GM19240 (cell line): ENCODE measurements at regions not wholly inside any gene's neighbourhood (a gene's known extent, or its start where the extent isn't known, plus 50 kb on each side); places are given as distances from the start of the nearest gene placed in this dataset.

Source experiments
- DNase-seq: peaks from one replicate; pipeline ENCODE4 v3.0.0; 2011; ENCODE audit warnings: low spot score; ENCODE audit not compliant: insufficient read length

DNA sequence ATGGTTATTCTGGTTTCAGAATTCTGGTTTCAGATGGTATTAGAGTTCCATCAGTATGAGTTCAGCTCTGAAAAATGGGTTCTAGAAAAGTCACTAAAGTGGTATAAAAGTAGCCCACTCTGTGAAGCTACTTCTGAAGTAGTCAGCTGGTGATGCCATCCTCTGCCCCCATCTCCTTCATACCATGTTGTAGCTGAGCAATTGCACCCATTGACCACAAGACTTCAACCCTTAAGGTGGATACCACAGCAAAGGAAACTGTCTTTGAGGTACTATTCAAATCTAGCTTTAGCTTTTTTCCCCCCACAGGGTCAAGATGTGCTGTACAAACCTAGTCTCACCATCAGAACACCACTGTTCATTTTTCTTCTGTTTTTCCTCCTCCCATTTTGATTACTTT is 444.9 kb downstream of the DMAC1 start:
- no peak for DNase-seq

DNA sequence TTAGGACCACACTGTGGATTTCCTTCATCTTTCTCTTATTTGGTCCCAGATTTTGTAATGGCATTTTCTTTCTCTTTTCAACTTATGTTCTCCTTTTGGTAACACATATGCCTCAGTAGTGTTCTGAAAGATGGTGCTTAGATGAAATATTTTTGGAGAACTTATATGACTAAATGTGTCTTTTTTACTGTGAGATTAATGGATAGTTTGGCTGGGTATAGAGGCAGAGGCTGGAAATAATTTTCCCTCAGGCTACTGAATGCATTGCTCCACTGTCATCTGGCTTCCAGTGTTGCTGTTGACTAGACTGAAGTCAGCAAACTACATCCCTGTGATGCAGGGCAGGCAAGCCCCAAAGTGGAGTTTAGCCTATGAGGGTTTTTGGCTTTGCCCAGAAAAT is 450.9 kb downstream of the DMAC1 start:
- no peak for DNase-seq

DNA sequence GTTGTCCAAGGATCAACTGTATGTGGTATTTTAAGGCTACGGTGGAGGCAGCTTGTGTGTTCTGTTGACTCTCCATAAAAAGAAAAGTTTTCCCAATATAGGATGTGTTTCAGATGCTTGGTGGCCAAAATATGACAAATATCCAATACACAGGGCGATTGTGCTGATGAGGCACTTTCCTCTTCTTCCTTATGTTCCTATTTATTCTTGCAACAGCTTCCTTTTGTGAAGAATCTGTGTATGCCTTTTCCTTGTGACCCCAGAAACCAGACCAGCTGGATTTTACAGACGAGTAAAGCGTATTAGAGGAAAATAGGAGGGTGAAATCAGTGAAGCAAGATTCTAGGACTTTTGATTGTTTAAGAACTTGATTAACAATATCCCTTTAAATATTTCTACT is 452.0 kb downstream of the DMAC1 start:
- no peak for DNase-seq

DNA sequence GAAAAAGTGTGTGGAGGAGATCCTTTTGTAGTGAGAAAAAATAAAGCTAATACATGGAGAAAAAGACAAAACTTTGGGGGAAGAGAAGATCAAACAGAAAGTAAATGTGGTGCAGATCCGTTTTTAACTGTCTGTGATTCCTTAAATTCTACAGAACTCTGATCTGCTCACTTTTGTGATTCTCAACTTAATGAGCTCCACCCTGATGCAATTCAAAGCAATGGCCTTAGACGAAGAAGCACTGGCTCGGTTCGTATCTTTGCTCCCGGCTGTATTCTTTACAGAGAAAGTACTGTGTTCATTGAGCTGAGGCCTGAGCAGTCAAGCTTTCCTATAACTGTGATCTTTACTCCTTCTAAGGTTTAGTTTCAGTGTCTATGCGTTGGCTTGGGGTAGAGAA is 453.4 kb downstream of the DMAC1 start:
- no peak for DNase-seq

DNA sequence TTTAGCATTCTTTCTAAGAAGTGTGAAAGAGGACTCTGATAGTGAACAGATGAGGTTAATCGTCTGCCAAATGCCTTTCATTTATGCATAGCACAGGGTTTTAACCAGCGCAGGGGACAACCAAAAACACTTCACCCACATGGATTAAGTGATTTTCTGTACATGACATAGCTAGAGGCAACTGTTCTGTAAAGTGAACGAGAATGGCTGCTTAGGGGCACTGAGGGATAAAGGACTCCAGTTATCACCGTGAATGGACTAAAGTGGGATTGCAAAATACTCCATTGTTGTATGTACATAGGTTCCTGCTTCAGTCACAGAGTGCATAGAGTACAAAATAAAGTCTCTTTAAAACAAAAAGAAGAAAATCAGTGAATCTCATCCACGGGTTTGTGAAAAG is 456.8 kb downstream of the DMAC1 start:
- DNase-seq: no peak

DNA sequence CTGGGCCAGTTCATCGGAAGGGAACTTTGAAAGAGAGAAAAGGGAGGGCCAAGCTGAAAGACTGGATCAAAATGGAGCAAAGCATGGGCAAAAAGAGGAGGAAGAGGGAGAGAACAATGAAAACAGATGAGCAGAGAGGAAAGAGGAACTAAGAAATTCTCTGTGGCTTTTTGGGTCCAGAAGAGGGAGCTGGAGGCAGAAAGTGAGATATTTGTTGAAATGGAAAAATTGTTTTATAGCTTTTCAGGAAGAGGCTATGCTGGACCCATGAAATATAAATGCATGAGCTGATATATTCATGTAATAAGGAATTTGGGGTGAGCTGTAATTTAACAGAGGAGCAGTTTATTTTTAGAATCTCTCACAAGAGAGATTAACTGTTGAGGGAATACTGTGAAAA is 457.3 kb downstream of the DMAC1 start:
- no peak for DNase-seq

DNA sequence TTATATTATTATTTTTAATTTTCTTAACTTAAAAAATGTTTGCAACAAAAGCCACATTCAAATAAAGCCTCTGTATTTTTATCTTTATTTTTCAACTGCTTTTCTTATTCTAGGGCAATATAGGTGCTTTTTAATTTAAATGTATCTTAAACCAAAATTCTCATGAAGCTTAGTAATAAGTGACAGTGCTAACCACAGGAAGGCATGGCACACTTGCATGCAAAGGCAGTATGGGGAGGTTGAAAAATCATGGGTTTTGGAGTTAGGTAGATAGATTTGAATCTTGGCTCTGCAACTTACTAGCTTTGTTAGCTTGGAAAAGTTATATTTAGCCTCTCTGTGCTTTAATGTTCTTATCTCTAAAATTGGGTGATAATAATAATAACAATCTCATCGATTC is 458.0 kb downstream of the DMAC1 start:
- DNase-seq: no peak

DNA sequence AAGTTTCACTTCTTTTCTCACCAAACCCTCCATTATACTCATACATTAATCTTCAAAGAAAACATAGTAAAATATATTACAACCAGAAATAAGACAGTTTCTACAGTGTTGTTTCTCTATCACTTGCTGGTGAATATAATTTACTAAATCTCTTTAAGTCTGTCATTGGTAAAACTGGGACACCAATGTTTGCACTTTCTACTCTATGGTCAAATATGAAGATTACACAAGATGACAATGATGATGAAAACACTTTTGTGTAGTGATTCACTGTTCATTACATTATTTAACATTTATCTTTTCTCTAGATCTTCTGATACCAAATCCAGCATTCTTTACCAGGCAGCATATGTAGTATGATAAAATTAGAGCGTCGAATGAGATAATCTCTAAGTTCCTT is 459.1 kb downstream of the DMAC1 start:
- DNase-seq: no peak

DNA sequence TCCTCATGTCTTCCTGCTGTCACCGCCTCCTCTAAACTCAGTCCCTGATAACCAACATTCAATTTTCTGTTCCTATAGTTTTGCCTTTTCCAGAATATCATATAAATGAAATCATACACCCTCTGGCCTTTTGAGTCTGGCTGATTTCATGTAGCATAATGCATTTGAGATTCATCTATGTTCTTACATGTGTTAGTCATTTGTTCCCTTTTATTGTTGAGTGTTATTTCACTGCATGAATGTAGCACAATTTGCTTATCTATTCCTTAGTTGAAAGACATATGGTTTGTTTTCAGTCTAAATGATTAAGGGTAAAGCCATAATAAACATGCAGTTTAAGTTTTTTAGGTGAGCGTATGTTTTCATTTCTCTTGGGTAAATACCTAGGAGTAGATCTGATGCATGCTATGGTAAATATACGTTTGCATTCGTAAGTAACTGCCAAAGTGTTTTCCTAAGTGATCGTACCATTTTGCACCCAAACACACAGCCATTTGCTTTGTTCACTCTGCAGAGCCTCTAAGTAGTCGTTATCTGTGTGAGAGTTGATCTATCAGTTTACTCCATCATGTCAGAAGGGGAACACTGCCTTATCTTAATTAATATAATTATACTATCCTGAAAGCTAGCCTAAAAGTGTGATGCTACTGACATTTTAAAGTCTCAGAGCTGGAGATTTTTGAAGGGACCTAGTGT is 460.8 kb downstream of the DMAC1 start:
- no peak for DNase-seq

DNA sequence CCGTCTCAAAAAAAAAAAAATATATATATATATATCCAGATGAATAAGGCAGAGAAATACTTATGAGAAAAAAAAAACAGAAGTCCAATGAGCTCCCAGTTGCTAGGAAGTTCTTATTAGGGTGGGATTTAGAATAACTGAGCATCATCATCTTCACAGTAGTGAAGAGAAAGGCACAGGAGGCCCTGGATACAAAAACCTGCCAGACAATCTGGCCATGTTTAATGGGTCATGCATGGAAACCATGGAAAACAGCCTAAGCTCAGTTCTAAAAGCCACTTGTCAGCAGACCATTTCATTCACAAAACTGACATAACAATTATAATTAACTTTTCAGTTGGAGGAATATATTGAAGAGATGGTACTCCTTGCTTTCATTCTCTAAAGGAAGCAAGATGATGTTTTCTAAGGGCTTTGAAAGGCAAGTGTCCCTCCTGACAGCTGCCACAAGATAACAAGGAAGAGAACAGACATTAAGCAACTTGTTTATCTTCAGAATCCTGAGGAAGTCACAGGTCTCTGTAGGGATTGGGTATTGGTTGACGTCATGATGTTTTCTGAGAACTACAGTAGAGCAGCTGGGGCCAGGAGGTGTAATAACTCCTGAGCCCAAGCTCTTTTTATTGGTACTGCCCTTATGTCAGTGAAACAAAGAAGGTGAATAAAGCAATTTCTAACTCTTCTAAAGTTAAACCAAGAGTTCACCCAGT is 463.1 kb downstream of the DMAC1 start:
- no peak for DNase-seq

DNA sequence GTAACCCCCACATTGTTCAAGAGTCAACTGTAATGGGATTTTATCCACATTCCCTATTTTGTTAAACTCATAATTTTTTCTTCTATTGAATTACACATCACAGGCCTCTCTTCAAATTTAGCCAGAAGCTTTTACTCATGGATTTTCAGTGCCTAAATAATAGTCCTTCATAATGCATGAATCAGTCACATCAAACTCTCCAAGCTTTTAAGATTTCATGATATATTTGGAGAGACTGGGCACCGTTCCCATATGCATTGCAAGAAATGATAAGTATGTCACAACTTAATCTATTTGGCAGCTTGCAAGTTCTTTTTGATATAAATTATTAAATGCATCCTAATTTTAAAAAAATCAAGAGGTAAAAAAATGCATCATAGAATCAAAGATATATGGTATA is 465.9 kb downstream of the DMAC1 start:
- no peak for DNase-seq

DNA sequence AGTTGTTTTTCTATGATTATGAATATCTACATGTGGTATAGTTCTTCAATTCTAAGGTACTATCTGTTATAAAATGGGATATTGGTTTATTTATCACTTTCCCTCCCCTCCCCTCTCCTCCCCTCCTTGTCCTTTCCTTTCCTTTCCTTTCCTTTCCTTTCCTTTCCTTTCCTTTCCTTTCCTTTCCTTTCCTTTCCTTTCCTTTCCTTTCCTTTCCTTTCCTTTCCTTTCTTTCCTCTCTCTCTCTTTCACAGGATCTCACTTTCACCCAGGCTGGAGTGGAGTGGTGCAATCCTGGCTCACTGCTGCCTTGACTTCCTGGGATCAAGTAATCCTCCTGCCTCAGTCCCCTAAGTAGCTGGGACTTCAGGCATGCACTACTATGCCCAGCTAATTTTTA is 466.8 kb downstream of the DMAC1 start:
- no peak for DNase-seq

DNA sequence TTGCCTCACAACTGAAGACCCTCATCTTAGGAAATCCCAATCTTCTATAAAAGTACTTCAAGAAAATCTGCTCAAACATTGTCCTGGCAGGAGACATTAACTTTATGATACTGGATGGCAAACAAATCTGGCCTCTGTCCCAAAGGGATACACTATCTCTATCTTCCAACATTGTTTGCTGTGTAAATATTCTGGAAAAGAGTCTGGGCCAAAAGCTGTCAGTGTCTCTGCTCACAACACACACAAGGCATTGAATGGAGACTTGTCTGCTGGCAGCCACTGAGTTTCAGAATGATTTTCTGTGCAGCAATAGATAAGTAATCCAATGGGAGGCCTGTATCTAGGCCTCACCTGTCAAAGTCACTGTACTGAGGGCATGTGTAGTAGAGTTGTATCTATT is 471.1 kb downstream of the DMAC1 start:
- no peak for DNase-seq

DNA sequence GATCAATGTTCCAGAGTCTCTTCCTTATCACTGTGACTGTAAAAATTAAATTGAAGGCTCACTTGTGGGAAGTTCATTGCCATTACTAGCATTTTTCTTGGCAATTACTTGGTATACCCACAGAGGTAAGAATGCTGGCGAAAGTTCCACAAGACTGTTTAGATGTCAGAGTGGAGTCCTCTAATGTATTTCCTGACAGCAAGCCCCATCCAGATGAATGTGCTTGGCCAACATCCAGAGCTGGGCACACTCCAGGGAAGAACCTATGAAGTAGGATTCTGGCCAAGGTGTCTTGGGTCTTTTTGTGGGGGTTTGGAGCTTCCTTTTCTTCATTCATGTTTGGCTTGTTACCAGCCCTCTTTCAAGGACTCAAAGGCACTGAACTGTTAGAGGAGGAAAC is 473.6 kb downstream of the DMAC1 start:
- DNase-seq: no peak

DNA sequence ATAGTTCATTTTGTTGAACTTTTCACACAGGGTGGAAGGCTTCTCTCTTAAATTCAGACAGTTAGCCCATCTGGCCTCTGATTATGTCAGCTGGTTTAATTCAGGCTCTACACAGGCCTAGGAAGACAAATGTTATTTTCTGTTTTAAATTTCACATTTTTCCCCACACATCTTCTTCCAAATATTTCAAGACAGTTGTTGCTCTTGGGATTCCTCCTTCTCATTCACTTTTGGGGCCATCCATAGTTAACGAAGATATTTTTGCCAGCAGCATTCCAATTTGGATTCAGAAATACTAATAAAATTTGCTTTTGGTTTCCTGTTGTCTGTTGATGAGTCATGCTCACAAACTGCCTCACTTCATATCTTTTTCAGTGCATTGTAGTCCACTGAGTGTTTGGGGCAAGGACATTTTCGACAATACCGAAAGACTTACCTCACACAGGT is 475.4 kb downstream of the DMAC1 start:
- no peak for DNase-seq

DNA sequence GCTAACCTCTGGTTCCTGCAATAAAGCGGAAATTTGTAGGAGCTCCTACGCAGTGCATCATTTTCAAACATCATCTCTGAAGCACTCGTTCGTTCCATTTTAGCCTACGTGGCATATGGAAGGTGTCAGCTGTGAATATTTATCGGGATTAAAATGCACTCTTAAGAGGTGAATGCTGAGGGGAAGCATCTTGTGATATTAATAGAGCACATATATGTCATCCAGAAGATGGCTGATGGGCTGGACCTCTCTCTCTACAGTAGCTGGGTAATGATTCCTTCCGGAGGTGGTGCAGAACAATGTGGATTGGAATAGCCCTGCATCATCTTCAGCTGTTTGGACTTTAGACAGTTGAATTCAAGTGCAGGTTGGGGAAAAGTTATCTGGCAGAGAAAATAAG is 478.7 kb downstream of the DMAC1 start:
- DNase-seq: no peak

DNA sequence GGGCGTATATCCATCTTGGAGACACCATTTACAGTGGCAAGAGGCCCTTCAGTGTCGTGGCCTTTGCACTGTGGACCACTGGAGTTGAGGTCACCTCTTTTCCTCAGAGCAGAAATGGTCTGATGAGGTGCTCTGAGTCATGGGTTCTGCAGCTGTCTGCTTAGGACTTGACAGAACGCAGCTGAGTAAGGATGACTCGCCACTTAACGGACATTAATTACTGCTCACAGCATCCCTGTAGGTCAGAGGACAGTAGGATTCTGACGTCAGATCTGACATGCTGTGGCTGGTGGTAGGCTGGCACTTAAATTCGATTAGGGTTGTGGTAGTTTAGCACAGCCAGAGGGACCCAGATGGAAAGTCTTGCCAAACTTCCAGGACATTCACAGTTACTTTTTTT is 479.4 kb downstream of the DMAC1 start:
- no peak for DNase-seq

DNA sequence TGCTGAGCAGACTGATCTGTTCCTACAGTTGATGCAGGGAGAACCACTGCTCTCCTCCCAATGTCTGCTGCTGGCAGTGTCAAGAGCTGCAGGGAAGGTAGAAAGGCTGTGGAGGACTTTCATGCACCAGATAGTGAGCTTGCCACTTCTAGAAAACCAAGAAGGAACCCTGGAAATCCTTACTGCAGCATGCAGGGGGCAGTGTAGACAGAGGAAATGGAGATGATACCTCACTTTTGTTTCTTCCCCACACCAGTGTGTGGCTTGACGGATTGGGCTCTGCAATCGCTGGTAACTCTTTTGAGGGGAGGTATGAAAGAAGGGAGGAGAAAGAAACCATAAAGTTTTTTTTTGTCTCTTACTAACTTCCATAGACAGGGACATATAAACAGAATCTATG is 480.7 kb downstream of the DMAC1 start:
- DNase-seq: no peak

DNA sequence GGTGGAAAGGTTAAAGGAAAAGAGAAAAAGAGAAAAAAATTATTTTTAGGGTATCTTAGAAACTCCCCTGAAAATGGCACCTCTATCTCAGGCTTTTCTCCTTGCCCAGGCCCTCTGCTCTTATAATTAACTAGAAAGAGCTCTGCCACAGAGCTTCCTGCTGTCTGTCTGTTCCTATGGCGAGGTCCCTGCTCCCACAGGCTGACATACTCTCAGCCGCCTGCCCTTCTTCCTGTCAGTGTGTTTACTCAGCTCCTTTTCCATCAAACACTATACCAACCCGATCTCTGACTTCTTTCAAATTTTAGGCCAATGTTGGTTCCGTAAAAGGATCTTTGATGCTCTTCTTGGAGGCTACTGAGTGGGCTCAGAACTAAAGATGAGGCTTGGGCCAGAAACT is 482.6 kb downstream of the DMAC1 start:
- DNase-seq: no peak

DNA sequence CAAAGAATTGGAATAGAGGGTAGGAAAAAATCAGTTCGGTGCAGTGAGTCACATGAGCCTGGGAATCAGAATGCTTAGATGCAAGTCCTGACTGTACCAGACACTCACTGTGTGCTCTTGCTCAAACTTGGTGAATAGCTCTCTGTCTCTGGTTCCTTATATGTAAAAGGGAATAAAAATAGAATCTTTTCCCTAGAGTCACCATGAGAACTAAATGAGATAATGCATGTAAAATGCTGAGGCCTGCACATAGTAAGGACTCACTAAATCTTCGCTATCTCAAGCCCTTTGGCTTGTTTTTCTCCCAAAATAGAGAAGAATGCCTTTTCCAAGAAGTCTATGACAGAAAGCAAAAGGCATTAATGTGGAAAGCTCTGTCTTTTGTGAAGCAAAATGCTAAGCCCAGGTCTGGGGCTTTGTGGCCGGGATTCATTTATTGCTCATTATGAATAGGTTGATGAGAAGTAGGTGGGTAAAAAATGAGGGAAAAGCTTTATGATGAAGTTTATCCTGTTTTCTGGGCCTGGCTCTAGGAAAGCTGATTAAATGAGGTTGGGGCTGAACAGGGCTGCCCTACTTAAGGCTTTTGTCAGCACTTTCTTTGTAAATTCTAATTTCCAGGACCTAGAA is 483.3 kb downstream of the DMAC1 start:
- no peak for DNase-seq

DNA sequence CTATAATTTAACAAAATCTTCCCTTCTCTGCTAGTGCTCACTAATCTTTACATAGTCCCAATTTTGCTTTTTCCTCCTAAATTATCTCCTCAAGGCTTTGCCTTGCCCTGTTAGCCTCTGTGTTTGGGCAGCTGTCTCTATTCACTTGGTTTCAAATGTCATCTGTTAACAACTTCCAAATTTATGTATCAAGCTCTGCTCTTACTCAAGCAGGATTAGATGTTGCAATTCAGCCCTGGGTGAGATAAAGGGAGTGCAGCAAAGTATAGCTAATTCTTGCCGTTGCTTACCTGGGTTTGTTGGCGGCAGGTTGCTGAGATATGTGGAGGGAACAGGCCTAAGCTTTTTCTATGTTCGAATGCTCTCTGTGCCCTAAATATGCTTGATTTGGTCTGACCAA is 483.8 kb downstream of the DMAC1 start:
- no peak for DNase-seq

DNA sequence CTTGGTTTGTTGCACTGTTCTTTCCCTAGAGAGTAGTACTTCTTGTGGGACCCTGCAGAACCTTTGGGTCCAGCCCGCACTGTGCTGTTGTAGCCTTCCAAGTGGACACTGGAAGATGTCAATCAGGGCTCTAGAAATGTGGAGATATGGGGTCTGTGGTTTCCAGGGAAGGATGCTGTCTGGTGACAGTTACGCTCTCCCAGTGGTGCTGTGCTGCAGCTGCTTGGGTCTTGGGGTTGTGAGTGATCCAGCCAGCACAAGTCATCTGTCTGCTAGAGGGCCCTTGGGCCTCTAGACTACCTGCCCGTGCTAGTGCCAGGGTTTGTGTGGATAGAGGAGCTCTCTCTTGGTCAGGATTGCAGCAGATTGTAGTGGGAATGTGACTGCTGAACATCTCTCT is 484.5 kb downstream of the DMAC1 start:
- DNase-seq: no peak

DNA sequence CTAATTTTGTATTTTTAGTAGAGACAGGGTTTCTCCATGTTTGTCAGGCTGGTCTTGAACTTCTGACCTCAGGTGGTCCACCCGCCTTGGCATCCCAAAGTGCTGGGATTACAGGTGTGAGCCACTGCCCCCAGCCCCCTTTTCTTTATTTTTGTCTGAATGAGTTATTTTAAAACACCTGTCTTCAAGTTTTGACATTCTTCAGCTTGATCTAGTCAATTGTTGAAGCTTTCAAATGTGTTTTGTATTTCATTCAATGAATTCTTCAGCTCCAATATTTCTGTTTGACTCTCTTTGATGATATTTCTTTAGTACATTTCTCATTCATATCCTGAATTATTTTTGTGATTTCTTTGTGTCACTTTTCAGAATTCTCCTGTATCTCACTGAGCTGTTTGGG is 486.2 kb downstream of the DMAC1 start:
- no peak for DNase-seq
